ENCODE measurements at regions not wholly inside any gene's neighbourhood (a gene's known extent, or its start where the extent isn't known, plus 50 kb on each side); places are given as distances from the start of the nearest gene placed in this dataset.
"Not testable (repeated sequence)": the region's sequence is repeated elsewhere in the genome, so short reads cannot be mapped to it uniquely, and the experiment has no call there.

DNA sequence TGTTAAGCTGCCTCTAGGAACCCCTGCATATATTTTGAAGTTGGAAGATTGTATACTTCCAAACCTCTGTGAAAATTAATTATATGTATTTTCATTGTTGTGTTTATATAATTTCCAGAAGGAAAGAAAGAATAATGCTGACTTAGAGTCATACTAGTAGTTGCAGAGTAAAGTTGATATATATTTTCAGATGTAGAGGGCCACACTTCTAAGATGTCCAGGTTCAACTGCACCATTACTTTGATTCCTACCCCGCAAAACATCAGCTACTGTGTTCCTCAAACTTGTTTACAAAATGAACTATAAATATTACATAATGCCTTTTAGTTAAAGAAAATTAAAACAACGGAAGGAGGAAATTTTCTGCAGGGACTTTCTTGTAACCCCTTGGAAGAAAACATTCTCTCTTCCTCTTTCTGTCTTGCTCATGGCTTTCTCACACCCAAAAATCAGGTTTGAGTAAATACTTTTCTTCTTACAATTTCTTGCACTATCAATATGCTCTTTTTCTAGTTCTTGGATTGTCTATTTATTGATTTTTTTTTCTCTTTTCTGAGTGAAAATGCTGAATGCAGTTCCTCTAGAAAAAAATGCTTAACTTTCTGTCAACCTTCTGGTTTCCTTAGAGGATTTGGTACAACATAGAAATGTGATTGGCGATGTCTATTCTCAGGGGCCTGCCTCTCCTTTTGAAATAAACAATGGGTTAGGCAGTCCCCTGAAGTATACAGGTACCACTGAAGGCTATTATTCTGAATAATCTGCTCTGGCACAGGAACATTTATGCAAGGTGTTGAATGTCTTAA, 867.8 kb downstream of the TTLL7 start:
- DNase-seq = no peak
- no CpG with 5 or more reads among the region's 3 CpGs for WGBS (ENCODE audit: insufficient coverage)
- Histone ChIP-seq H3K27me3 (ENCODE audit: control insufficient read depth, insufficient read depth, low read length) (no peaks in the 10 kb centered on the region), H3K36me3 (ENCODE audit: control insufficient read depth, insufficient read depth, low read length) (no peaks in the 10 kb centered on the region), H3K4me3 (ENCODE audit: low read length) (no peak overlapping the region), H3K4me1 (ENCODE audit: control insufficient read depth, insufficient read depth, low read length) (no peaks in the 10 kb centered on the region), H3K27ac (ENCODE audit: low read length) (no peak overlapping the region), H3K9me3 (replicated peaks; ENCODE audit: control insufficient read depth, low read depth, low read length) (no peaks in the 10 kb centered on the region)

DNA sequence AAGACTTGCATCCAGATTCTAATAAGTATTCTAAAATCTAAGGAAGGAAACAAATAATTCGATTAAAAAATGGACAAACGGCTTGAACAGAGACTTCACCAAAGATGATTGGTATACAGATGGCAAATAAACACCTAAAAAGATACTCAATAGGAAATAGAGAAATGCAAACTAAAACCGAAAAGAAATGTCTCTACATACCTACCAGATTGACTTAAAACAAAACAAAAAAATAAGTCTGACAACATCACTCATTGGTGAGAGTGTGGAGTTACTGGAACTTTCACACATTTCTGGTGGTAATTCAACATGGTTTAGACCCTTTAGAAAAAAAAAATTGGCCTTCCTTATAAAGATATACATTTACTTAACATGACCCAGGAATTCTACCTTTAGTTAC, 869.8 kb downstream of the TTLL7 start:
- Histone ChIP-seq H3K27ac (ENCODE audit: low read length) (no peak overlapping the region), H3K4me1 (ENCODE audit: control insufficient read depth, insufficient read depth, low read length) (no peaks in the 10 kb centered on the region), H3K9me3 (replicated peaks; ENCODE audit: control insufficient read depth, low read depth, low read length) (no peaks in the 10 kb centered on the region), H3K27me3 (ENCODE audit: control insufficient read depth, insufficient read depth, low read length) (no peaks in the 10 kb centered on the region), H3K36me3 (ENCODE audit: control insufficient read depth, insufficient read depth, low read length) (no peaks in the 10 kb centered on the region), H3K4me3 (ENCODE audit: low read length) (no peak overlapping the region)
- WGBS (ENCODE audit: insufficient coverage) = no CpG with 5 or more reads among the region's 3 CpGs
- no peak for DNase-seq

- Histone ChIP-seq H3K27ac (ENCODE audit: low read length) (no peak overlapping the region), H3K27me3 (ENCODE audit: control insufficient read depth, insufficient read depth, low read length) (no peaks in the 10 kb centered on the region), H3K4me3 (ENCODE audit: low read length) (no peak overlapping the region), H3K36me3 (ENCODE audit: control insufficient read depth, insufficient read depth, low read length) (no peaks in the 10 kb centered on the region), H3K9me3 (replicated peaks; ENCODE audit: control insufficient read depth, low read depth, low read length) (no peaks in the 10 kb centered on the region), H3K4me1 (ENCODE audit: control insufficient read depth, insufficient read depth, low read length) (no peaks in the 10 kb centered on the region)
- WGBS (ENCODE audit: insufficient coverage) = no CpG with 5 or more reads among the region's 2 CpGs
- no peak for DNase-seq
Observed at GRCh38 chr1:83125456-83125855, 873.5 kb downstream of the TTLL7 start.

GRCh38 chr1:83123019-83123418, 875.9 kb downstream of the TTLL7 start:
- Histone ChIP-seq H3K4me3 (ENCODE audit: low read length) (no peak overlapping the region), H3K9me3 (replicated peaks; ENCODE audit: control insufficient read depth, low read depth, low read length) (no peaks in the 10 kb centered on the region), H3K36me3 (ENCODE audit: control insufficient read depth, insufficient read depth, low read length) (no peaks in the 10 kb centered on the region), H3K27me3 (ENCODE audit: control insufficient read depth, insufficient read depth, low read length) (no peaks in the 10 kb centered on the region), H3K27ac (ENCODE audit: low read length) (no peak overlapping the region), H3K4me1 (ENCODE audit: control insufficient read depth, insufficient read depth, low read length) (no peaks in the 10 kb centered on the region)
- no CpG with 5 or more reads among the region's 3 CpGs for WGBS (ENCODE audit: insufficient coverage)
- DNase-seq = no peak

GRCh38 chr1:83118472-83118871, 880.5 kb downstream of the TTLL7 start:
- no peaks in the 10 kb centered on the region for H3K4me1 ChIP-seq (ENCODE audit: control insufficient read depth, insufficient read depth, low read length)
- no peaks in the 10 kb centered on the region for H3K9me3 ChIP-seq (replicated peaks; ENCODE audit: control insufficient read depth, low read depth, low read length)
- H3K27me3 ChIP-seq (ENCODE audit: control insufficient read depth, insufficient read depth, low read length) = no peaks in the 10 kb centered on the region
- WGBS (ENCODE audit: insufficient coverage) = no CpG with 5 or more reads among the region's 4 CpGs
- no peak overlapping the region for H3K4me3 ChIP-seq (ENCODE audit: low read length)
- no peaks in the 10 kb centered on the region for H3K36me3 ChIP-seq (ENCODE audit: control insufficient read depth, insufficient read depth, low read length)
- no peak for DNase-seq
- no peak overlapping the region for H3K27ac ChIP-seq (ENCODE audit: low read length)

GRCh38 chr1:83117030-83117429, 881.9 kb downstream of the TTLL7 start:
- H3K4me1 ChIP-seq (ENCODE audit: control insufficient read depth, insufficient read depth, low read length); H3K27ac ChIP-seq (ENCODE audit: low read length); DNase-seq; H3K9me3 ChIP-seq (replicated peaks; ENCODE audit: control insufficient read depth, low read depth, low read length); H3K4me3 ChIP-seq (ENCODE audit: low read length); H3K27me3 ChIP-seq (ENCODE audit: control insufficient read depth, insufficient read depth, low read length); H3K36me3 ChIP-seq (ENCODE audit: control insufficient read depth, insufficient read depth, low read length): not testable (repeated sequence)
- no CpG with 5 or more reads among the region's 4 CpGs for WGBS (ENCODE audit: insufficient coverage)

- Histone ChIP-seq H3K36me3 (ENCODE audit: control insufficient read depth, insufficient read depth, low read length) (no peaks in the 10 kb centered on the region), H3K4me3 (ENCODE audit: low read length) (no peak overlapping the region), H3K4me1 (ENCODE audit: control insufficient read depth, insufficient read depth, low read length) (no peaks in the 10 kb centered on the region), H3K27me3 (ENCODE audit: control insufficient read depth, insufficient read depth, low read length) (no peaks in the 10 kb centered on the region), H3K9me3 (replicated peaks; ENCODE audit: control insufficient read depth, low read depth, low read length) (no peaks in the 10 kb centered on the region), H3K27ac (ENCODE audit: low read length) (no peak overlapping the region)
- no peak for DNase-seq
- 25% methylated on average over 1 of the region's 2 CpGs for WGBS (ENCODE audit: insufficient coverage)
Observed at GRCh38 chr1:83115785-83116184, 883.1 kb downstream of the TTLL7 start.

DNA sequence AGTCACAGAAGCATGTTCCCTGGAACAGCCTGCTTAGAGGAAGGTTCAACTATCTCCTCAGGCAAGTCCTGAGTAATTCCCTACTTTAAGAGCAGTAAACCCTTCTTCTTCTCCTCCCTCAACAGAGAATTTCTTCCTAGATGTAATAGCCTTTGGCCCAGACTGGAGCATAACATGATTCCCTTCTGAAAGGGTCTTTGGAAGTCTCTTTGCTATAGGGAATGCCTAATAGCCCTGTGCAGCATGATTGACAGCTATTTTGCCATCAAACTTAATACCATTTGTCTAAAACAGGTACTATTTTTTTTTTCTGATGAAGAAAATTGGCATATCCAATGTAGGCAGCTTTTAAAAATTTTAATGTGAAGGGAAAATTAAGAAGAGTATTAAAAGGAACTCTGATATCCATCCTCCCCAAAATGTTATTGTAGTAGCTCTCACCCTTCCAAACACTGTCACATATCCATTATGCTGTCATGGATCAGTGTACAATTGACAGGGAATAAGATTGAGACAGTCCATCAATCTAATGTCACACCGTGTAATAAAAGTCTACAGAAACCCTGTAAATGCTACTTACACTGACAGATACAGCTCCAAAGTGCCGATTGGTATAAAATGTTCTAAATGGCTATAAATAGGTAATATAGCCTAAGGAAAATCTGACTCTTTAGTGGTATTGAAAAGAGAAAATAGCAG, 884.6 kb downstream of the TTLL7 start:
- no peak overlapping the region for H3K27ac ChIP-seq (ENCODE audit: low read length)
- H3K36me3 ChIP-seq (ENCODE audit: control insufficient read depth, insufficient read depth, low read length) = no peaks in the 10 kb centered on the region
- H3K27me3 ChIP-seq (ENCODE audit: control insufficient read depth, insufficient read depth, low read length) = no peaks in the 10 kb centered on the region
- no peaks in the 10 kb centered on the region for H3K4me1 ChIP-seq (ENCODE audit: control insufficient read depth, insufficient read depth, low read length)
- no peak for DNase-seq
- H3K4me3 ChIP-seq (ENCODE audit: low read length) = no peak overlapping the region
- WGBS (ENCODE audit: insufficient coverage) = no CpG with 5 or more reads among the region's 2 CpGs
- H3K9me3 ChIP-seq (replicated peaks; ENCODE audit: control insufficient read depth, low read depth, low read length) = no peaks in the 10 kb centered on the region

DNA sequence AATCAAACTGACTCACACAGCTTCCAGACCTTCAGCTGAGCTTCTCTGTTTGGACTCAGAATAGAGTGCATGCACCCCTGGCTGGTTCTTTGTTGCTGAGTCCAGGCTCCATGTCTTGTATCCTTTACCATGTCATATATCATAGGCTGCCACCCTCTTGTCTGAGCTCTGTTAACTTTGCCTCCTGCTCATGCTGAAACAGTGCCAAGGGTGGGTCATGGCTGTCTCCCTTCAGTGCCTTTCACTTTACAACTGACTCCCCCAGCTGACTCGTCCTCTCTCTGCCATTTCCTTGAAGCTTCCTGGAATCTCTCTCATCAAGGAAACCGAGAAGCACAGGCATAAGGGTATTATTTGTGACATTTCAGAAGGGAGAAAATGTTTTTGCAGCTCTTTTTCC, 885.3 kb downstream of the TTLL7 start:
- H3K27me3 ChIP-seq (ENCODE audit: control insufficient read depth, insufficient read depth, low read length) = no peaks in the 10 kb centered on the region
- H3K27ac ChIP-seq (ENCODE audit: low read length) = no peak overlapping the region
- no peaks in the 10 kb centered on the region for H3K36me3 ChIP-seq (ENCODE audit: control insufficient read depth, insufficient read depth, low read length)
- WGBS (ENCODE audit: insufficient coverage) = no CpG with 5 or more reads among the region's 2 CpGs
- no peaks in the 10 kb centered on the region for H3K9me3 ChIP-seq (replicated peaks; ENCODE audit: control insufficient read depth, low read depth, low read length)
- DNase-seq = no peak
- H3K4me3 ChIP-seq (ENCODE audit: low read length) = no peak overlapping the region
- H3K4me1 ChIP-seq (ENCODE audit: control insufficient read depth, insufficient read depth, low read length) = no peaks in the 10 kb centered on the region

GRCh38 chr1:83112248-83112885, 886.6 kb downstream of the TTLL7 start:
- H3K27ac ChIP-seq (ENCODE audit: low read length) = no peak overlapping the region
- WGBS (ENCODE audit: insufficient coverage) = 100% methylated on average over 1 of the region's 3 CpGs
- no peak overlapping the region for H3K4me3 ChIP-seq (ENCODE audit: low read length)
- no peaks in the 10 kb centered on the region for H3K27me3 ChIP-seq (ENCODE audit: control insufficient read depth, insufficient read depth, low read length)
- H3K4me1 ChIP-seq (ENCODE audit: control insufficient read depth, insufficient read depth, low read length) = no peaks in the 10 kb centered on the region
- DNase-seq = no peak
- no peaks in the 10 kb centered on the region for H3K9me3 ChIP-seq (replicated peaks; ENCODE audit: control insufficient read depth, low read depth, low read length)
- no peaks in the 10 kb centered on the region for H3K36me3 ChIP-seq (ENCODE audit: control insufficient read depth, insufficient read depth, low read length)

Measured in muscle of leg (tissue), 3 donors.